ENCODE measurements at regions not wholly inside any gene's neighbourhood (a gene's known extent, or its start where the extent isn't known, plus 50 kb on each side); places are given as distances from the start of the nearest gene placed in this dataset.

DNA sequence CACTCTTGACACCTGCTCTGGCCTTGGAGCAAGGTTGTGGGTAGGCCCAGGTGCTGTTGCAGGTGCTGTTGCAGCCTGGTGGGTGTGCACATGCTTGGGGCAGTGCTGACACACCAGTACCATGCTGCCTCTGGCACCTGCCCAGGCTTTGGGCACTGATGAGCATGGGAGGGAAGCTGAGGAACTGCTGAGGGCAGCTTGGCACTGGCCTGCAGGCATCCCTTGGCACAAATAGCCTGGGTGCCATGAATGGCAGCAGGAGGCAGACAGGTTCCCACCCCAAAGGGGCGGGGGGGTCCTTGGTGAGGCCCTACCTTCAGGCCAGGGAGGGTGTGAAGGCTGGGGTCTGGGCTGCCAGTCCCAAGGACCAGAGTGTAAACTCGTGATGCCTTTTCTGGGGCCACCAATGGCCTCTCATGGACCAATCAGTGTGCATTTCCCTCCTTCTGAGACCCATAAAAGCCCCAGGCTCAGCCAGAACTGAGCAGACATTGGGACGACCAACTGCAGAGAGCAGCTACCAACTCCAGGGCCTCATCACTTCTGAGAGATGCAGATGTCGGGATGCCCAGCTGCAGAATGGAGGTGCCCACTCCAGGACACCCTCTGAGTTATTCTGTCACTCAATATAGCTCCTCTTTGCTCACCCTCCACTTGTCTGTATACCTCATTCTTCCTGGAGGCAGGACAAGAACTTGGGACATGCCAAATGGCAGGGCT lies 547.4 kb downstream of the ZWINT start:
- Histone ChIP-seq H3K9ac (ENCODE audit: insufficient read depth in 1 of 2, low read length in 2 of 2) (no peak overlapping the region), H3K9me3 (ENCODE audit: control insufficient read depth in 4 of 4, insufficient read depth in 3 of 4, low read length in 3 of 4) (peaks cover 0 to 5% (median 0%) of the 10 kb centered on the region in 4 donors), H3K4me3 (no peak overlapping the region), H3K4me1 (ENCODE audit: control insufficient read depth in 5 of 5, insufficient read depth in 5 of 5, low read length in 5 of 5) (no peaks in the 10 kb centered on the region), H3K27me3 (ENCODE audit: control insufficient read depth in 3 of 3, insufficient read depth in 3 of 3, low read length in 2 of 3) (no peaks in the 10 kb centered on the region), H3K36me3 (ENCODE audit: control insufficient read depth in 4 of 4, insufficient read depth in 4 of 4, low read length in 4 of 4) (no peaks in the 10 kb centered on the region), H3K27ac (ENCODE audit: low read depth in 1 of 2, low read length in 1 of 2) (no peak overlapping the region)
- 55 to 58% methylated on average over 4 of the region's 4 CpGs for WGBS, 2 donors
- TF ChIP-seq, protein P1, sequence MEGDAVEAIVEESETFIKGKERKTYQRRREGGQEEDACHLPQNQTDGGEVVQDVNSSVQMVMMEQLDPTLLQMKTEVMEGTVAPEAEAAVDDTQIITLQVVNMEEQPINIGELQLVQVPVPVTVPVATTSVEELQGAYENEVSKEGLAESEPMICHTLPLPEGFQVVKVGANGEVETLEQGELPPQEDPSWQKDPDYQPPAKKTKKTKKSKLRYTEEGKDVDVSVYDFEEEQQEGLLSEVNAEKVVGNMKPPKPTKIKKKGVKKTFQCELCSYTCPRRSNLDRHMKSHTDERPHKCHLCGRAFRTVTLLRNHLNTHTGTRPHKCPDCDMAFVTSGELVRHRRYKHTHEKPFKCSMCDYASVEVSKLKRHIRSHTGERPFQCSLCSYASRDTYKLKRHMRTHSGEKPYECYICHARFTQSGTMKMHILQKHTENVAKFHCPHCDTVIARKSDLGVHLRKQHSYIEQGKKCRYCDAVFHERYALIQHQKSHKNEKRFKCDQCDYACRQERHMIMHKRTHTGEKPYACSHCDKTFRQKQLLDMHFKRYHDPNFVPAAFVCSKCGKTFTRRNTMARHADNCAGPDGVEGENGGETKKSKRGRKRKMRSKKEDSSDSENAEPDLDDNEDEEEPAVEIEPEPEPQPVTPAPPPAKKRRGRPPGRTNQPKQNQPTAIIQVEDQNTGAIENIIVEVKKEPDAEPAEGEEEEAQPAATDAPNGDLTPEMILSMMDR (IDR thresholded peaks at IDR 0.05; ENCODE audit: control extremely low read depth, extremely low read depth): no peak
- DNase-seq (no peak), ATAC-seq (ENCODE audit: insufficient read depth, low FRiP score) (no peak)

DNA sequence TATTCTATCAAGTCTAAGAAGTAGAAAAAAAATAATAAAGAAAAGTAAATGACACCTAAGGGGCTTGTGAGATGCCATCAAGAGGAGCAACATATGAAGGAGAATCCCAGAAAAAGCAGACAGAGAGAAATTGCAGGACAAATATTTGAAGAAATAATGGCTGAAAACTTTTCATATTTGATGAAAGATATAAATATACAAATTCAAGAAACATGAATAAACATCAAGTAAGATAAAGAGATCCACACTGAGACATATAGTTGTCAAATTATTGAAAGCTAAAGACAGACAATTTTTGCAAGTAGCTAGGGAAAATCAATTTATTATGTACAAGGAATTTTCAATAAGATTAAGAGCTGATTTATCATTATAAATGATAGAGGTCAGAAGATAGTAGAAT lies 558.0 kb downstream of the ZWINT start:
- H3K4me3 ChIP-seq: no peak overlapping the region
- peaks cover 0 to 2% (median 0%) of the 10 kb centered on the region in 4 donors for H3K9me3 ChIP-seq (ENCODE audit: control insufficient read depth in 4 of 4, insufficient read depth in 3 of 4, low read length in 3 of 4)
- ATAC-seq (ENCODE audit: insufficient read depth, low FRiP score) (no peak), DNase-seq (no peak)
- H3K9ac ChIP-seq (ENCODE audit: insufficient read depth in 1 of 2, low read length in 2 of 2): no peak overlapping the region
- no peaks in the 10 kb centered on the region for H3K27me3 ChIP-seq (ENCODE audit: control insufficient read depth in 3 of 3, insufficient read depth in 3 of 3, low read length in 2 of 3)
- H3K4me1 ChIP-seq (ENCODE audit: control insufficient read depth in 5 of 5, insufficient read depth in 5 of 5, low read length in 5 of 5): no peaks in the 10 kb centered on the region
- H3K27ac ChIP-seq (ENCODE audit: low read depth in 1 of 2, low read length in 1 of 2): no peak overlapping the region
- TF ChIP-seq, protein P1 (IDR thresholded peaks at IDR 0.05; ENCODE audit: control extremely low read depth, extremely low read depth): no peak
- H3K36me3 ChIP-seq (ENCODE audit: control insufficient read depth in 4 of 4, insufficient read depth in 4 of 4, low read length in 4 of 4): no peaks in the 10 kb centered on the region

GRCh38 chr10:55801353-55801661 lies 559.8 kb downstream of the ZWINT start:
- Histone ChIP-seq H3K27me3 (ENCODE audit: control insufficient read depth in 3 of 3, insufficient read depth in 3 of 3, low read length in 2 of 3) (no peaks in the 10 kb centered on the region), H3K9me3 (ENCODE audit: control insufficient read depth in 4 of 4, insufficient read depth in 3 of 4, low read length in 3 of 4) (peaks cover 0 to 2% (median 0%) of the 10 kb centered on the region in 4 donors), H3K9ac (ENCODE audit: insufficient read depth in 1 of 2, low read length in 2 of 2) (no peak overlapping the region), H3K27ac (ENCODE audit: low read depth in 1 of 2, low read length in 1 of 2) (no peak overlapping the region), H3K4me3 (no peak overlapping the region), H3K36me3 (ENCODE audit: control insufficient read depth in 4 of 4, insufficient read depth in 4 of 4, low read length in 4 of 4) (no peaks in the 10 kb centered on the region), H3K4me1 (ENCODE audit: control insufficient read depth in 5 of 5, insufficient read depth in 5 of 5, low read length in 5 of 5) (no peaks in the 10 kb centered on the region)
- DNase-seq (no peak), ATAC-seq (ENCODE audit: insufficient read depth, low FRiP score) (no peak)
- 82 to 88% methylated on average over 2 of the region's 2 CpGs for WGBS, 2 donors
- TF ChIP-seq, protein P1 (IDR thresholded peaks at IDR 0.05; ENCODE audit: control extremely low read depth, extremely low read depth): no peak

All from lung (tissue), 11 donors.